ENCODE measurements at regions not wholly inside any gene's neighbourhood (a gene's known extent, or its start where the extent isn't known, plus 50 kb on each side); places are given as distances from the start of the nearest gene placed in this dataset.

DNA sequence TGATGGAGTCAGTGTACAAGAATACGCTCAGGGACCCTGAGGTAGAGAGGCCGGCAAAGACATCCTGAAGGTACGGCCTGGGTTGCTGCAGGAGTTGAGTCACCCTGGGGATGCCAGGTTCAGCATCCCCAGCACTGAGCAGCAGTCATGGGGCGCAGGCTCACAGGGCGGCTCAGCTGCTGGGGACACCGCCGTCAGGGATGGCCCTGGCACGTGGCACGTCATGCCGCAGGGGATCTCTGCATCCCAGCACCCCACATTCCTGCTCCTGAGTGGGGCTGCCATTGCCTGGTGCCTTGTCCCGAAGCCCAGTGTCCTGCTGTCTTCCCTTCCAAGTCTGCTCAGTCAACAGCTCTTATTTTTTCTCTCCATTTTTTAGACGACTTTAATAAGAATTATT is 168.7 kb upstream of the NTM start:
- Histone ChIP-seq H3K9me3 (ENCODE audit: control insufficient read depth in 1 of 2, insufficient read depth in 1 of 2, low read depth in 1 of 2, low read length in 2 of 2) (no peaks in the 10 kb centered on the region; a peak in 1 of 4 replicates), H3K9ac (ENCODE audit: low read length) (no peak overlapping the region), H3K27ac (ENCODE audit: low read depth, low read length) (no peak overlapping the region), H3K4me2 (ENCODE audit: low read length) (no peak overlapping the region), H2AFZ (ENCODE audit: low read depth, low read length, poor library complexity, severe bottlenecking) (no peak overlapping the region), H3K27me3 (ENCODE audit: insufficient read depth, low read length) (no peaks in the 10 kb centered on the region), H3K9me2 (ENCODE audit: insufficient read depth) (no peaks in the 10 kb centered on the region), H3K36me3 (ENCODE audit: control insufficient read depth in 1 of 2, insufficient read depth in 2 of 2, low read length in 2 of 2) (no peaks in the 10 kb centered on the region), H3K4me3 (replicated peaks in 1 of 2; ENCODE audit: low read depth in 1 of 2, low read length in 2 of 2) (no peak overlapping the region), H4K20me1 (ENCODE audit: insufficient read depth) (no peaks in the 10 kb centered on the region), H3K4me1 (ENCODE audit: control insufficient read depth in 1 of 2, insufficient read depth in 2 of 2, low read length in 2 of 2) (no peaks in the 10 kb centered on the region), H3K79me2 (ENCODE audit: insufficient read depth, low read length) (no peaks in the 10 kb centered on the region)
- TF ChIP-seq EZH2 (IDR thresholded peaks at IDR 0.05) (no peak), SP1 (IDR thresholded peaks at IDR 0.05; ENCODE audit: low read depth) (no peak)
- POLR2A ChIA-PET = no interaction called here
- ATAC-seq (no peak), DNase-seq (ENCODE audit: low read depth, low spot score) (no peak)
- CTCF ChIA-PET = no interaction called here
- intact Hi-C loops (cut with micrococcal nuclease) = no loop called here
- no TSS peak for BruUV-seq (replicated peaks)
- RAD21 ChIA-PET (ENCODE audit: low non-redundant PET in 1 of 2, low total read pairs in 2 of 2, uncharacterized antibody in 2 of 2, unreplicated experiment in 2 of 2) = no interaction called here

DNA sequence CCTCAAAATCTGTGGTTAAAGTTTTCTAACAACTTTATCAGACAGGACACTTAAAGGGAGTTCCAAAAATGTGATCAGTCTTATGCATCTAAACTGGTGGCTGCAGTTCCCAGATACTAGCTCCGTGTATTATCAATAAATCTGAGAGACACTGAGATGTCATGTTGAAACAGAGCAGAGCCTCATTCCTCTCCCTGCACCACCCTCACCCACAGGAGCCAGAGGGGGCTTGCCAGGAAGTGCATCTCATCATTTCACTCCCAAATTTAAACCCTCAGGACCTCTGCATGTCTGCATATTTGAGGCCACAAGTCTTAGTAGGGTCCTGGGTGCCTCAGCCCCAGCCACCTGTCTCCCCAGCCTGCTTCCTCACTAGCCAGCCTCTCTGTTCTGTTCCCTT is 167.4 kb upstream of the NTM start:
- ATAC-seq (no peak), DNase-seq (ENCODE audit: low read depth, low spot score) (no peak)
- no peak overlapping the region for H2AFZ ChIP-seq (ENCODE audit: low read depth, low read length, poor library complexity, severe bottlenecking)
- RAD21 ChIA-PET (ENCODE audit: low non-redundant PET in 1 of 2, low total read pairs in 2 of 2, uncharacterized antibody in 2 of 2, unreplicated experiment in 2 of 2) = no interaction called here
- H3K4me1 ChIP-seq (ENCODE audit: control insufficient read depth in 1 of 2, insufficient read depth in 2 of 2, low read length in 2 of 2) = no peaks in the 10 kb centered on the region
- H3K27ac ChIP-seq (ENCODE audit: low read depth, low read length) = no peak overlapping the region
- H3K9ac ChIP-seq (ENCODE audit: low read length) = no peak overlapping the region
- no peaks in the 10 kb centered on the region for H3K27me3 ChIP-seq (ENCODE audit: insufficient read depth, low read length)
- peaks cover 0 to 1% of the 10 kb centered on the region in 2 experiments; a peak in 1 of 4 replicates for H3K9me3 ChIP-seq (ENCODE audit: control insufficient read depth in 1 of 2, insufficient read depth in 1 of 2, low read depth in 1 of 2, low read length in 2 of 2)
- no peaks in the 10 kb centered on the region for H3K79me2 ChIP-seq (ENCODE audit: insufficient read depth, low read length)
- no peak overlapping the region for H3K4me2 ChIP-seq (ENCODE audit: low read length)
- POLR2A ChIA-PET = no interaction called here
- no peaks in the 10 kb centered on the region for H4K20me1 ChIP-seq (ENCODE audit: insufficient read depth)
- H3K36me3 ChIP-seq (ENCODE audit: control insufficient read depth in 1 of 2, insufficient read depth in 2 of 2, low read length in 2 of 2) = no peaks in the 10 kb centered on the region
- BruUV-seq (replicated peaks) = no TSS peak
- intact Hi-C loops (cut with micrococcal nuclease) = no loop called here
- no peaks in the 10 kb centered on the region for H3K9me2 ChIP-seq (ENCODE audit: insufficient read depth)
- H3K4me3 ChIP-seq (replicated peaks in 1 of 2; ENCODE audit: low read depth in 1 of 2, low read length in 2 of 2) = no peak overlapping the region
- CTCF ChIA-PET = no interaction called here
- no peak for TF ChIP-seq ZFX (IDR thresholded peaks at IDR 0.05)
- TF ChIP-seq RAD21 (IDR thresholded peaks at IDR 0.05; ENCODE audit: low read depth) = no peak
- no peak for TF ChIP-seq CEBPB (IDR thresholded peaks at IDR 0.05; ENCODE audit: low read depth)
- no peak for TF ChIP-seq POLR2AphosphoS5 (IDR thresholded peaks at IDR 0.05; ENCODE audit: low read depth, low read length)
- no peak for TF ChIP-seq SRF (IDR thresholded peaks at IDR 0.05; ENCODE audit: low read depth)
- TF ChIP-seq EZH2phosphoT487 (IDR thresholded peaks at IDR 0.05; ENCODE audit: borderline replicate concordance) = no peak
- TF ChIP-seq SP1 (IDR thresholded peaks at IDR 0.05; ENCODE audit: low read depth) = no peak
- TF ChIP-seq ELF1 (IDR thresholded peaks at IDR 0.05; ENCODE audit: borderline replicate concordance, low read depth) = no peak
- TF ChIP-seq TCF7L2 (IDR thresholded peaks at IDR 0.05; ENCODE audit: borderline replicate concordance, extremely low read depth, insufficient read depth, insufficient read length) = no peak
- no peak for TF ChIP-seq POLR2A (IDR thresholded peaks at IDR 0.05; ENCODE audit: borderline replicate concordance, extremely low read depth, insufficient read depth, insufficient read length)
- no peak for TF ChIP-seq JUND (IDR thresholded peaks at IDR 0.05)
- no peak for TF ChIP-seq ZNF274 (IDR thresholded peaks at IDR 0.05; ENCODE audit: low read depth, low read length)
- no peak for TF ChIP-seq EGR1 (IDR thresholded peaks at IDR 0.05; ENCODE audit: low read depth)
- TF ChIP-seq CBX3 (IDR thresholded peaks at IDR 0.05; ENCODE audit: low read depth) = no peak
- TF ChIP-seq, protein P1, sequence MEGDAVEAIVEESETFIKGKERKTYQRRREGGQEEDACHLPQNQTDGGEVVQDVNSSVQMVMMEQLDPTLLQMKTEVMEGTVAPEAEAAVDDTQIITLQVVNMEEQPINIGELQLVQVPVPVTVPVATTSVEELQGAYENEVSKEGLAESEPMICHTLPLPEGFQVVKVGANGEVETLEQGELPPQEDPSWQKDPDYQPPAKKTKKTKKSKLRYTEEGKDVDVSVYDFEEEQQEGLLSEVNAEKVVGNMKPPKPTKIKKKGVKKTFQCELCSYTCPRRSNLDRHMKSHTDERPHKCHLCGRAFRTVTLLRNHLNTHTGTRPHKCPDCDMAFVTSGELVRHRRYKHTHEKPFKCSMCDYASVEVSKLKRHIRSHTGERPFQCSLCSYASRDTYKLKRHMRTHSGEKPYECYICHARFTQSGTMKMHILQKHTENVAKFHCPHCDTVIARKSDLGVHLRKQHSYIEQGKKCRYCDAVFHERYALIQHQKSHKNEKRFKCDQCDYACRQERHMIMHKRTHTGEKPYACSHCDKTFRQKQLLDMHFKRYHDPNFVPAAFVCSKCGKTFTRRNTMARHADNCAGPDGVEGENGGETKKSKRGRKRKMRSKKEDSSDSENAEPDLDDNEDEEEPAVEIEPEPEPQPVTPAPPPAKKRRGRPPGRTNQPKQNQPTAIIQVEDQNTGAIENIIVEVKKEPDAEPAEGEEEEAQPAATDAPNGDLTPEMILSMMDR (IDR thresholded peaks at IDR 0.05 in 2 of 3, conservative IDR thresholded peaks at IDR 0.05 in 1 of 3; ENCODE audit: borderline replicate concordance in 1 of 3, insufficient read depth in 1 of 3, low read depth in 2 of 3, low read length in 2 of 3) = no peak
- no peak for TF ChIP-seq FOSL1 (IDR thresholded peaks at IDR 0.05; ENCODE audit: low read depth)
- TF ChIP-seq, protein P2, sequence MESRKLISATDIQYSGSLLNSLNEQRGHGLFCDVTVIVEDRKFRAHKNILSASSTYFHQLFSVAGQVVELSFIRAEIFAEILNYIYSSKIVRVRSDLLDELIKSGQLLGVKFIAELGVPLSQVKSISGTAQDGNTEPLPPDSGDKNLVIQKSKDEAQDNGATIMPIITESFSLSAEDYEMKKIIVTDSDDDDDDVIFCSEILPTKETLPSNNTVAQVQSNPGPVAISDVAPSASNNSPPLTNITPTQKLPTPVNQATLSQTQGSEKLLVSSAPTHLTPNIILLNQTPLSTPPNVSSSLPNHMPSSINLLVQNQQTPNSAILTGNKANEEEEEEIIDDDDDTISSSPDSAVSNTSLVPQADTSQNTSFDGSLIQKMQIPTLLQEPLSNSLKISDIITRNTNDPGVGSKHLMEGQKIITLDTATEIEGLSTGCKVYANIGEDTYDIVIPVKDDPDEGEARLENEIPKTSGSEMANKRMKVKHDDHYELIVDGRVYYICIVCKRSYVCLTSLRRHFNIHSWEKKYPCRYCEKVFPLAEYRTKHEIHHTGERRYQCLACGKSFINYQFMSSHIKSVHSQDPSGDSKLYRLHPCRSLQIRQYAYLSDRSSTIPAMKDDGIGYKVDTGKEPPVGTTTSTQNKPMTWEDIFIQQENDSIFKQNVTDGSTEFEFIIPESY (IDR thresholded peaks at IDR 0.05; ENCODE audit: extremely low read depth, insufficient replicate concordance, low read length) = no peak
